BLaER1 (cell line): ENCODE measurements at regions not wholly inside any gene's neighbourhood (a gene's known extent, or its start where the extent isn't known, plus 50 kb on each side); places are given as distances from the start of the nearest gene placed in this dataset.
"Not testable (repeated sequence)": the region's sequence is repeated elsewhere in the genome, so short reads cannot be mapped to it uniquely, and the experiment has no call there.

Experiments used
- H3K27ac ChIP-seq: shearing (Covaris generic); formaldehyde crosslinking; 2 replicates; pipeline ENCODE4 v1.8.1; 2022
- H3K27me3 ChIP-seq: shearing (Covaris generic); formaldehyde crosslinking; 2 replicates; pipeline ENCODE4 v1.8.1; 2022
- H3K36me3 ChIP-seq: shearing (Covaris generic); formaldehyde crosslinking; 2 replicates; pipeline ENCODE4 v1.8.1; 2022
- H3K4me1 ChIP-seq: shearing (Covaris generic); formaldehyde crosslinking; 2 replicates; pipeline ENCODE4 v1.8.1; 2022
- H3K4me2 ChIP-seq: shearing (Covaris generic); formaldehyde crosslinking; 2 replicates; pipeline ENCODE4 v1.8.1; 2022
- H3K4me3 ChIP-seq: shearing (Covaris generic); formaldehyde crosslinking; 2 replicates; pipeline ENCODE4 v1.8.1; 2022
- H3K9ac ChIP-seq: shearing (Covaris generic); formaldehyde crosslinking; 2 replicates; pipeline ENCODE4 v1.8.1; 2022
- H3K9me3 ChIP-seq: shearing (Covaris generic); formaldehyde crosslinking; 2 replicates; pipeline ENCODE4 v1.8.1; 2022
- H4K20me1 ChIP-seq: shearing (Covaris generic); formaldehyde crosslinking; 2 replicates; pipeline ENCODE4 v1.8.1; 2022
- Cebpa-rat ChIP-seq: shearing (Covaris generic); IDR thresholded peaks from 2 replicates; pipeline ENCODE4 v1.8.1; 2022

- no peak for TF ChIP-seq Cebpa-rat
- Histone ChIP-seq H3K9me3 (no peaks in the 10 kb centered on the region), H3K27me3 (no peaks in the 10 kb centered on the region), H3K27ac (no peak overlapping the region), H3K9ac (no peak overlapping the region), H3K4me2 (no peak overlapping the region), H4K20me1 (no peaks in the 10 kb centered on the region), H3K4me1 (no peaks in the 10 kb centered on the region), H3K4me3 (no peak overlapping the region), H3K36me3 (no peaks in the 10 kb centered on the region)
These were observed 1280.3 kb upstream of the B3GALT2 start for GRCh38 chr1:194466706-194467105.

DNA sequence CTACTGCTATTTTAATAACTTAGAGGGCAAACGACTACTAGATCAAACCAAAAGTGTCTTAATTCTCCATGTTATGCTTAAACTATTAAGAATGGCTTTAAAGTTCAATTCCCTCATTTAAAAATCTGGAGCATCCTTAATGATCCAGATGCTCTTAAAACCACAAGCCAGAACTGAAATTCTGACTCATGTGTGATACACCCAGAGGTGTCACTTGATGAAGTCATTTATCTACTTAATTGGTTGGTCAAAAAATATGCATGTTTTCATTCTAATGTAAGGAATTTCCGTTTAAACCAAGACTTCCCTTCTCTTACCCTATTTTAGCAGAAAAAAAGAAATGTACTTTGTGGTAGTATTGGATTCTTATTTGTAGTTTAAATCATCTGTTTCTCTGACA lies 1261.2 kb upstream of the B3GALT2 start:
- Histone ChIP-seq H3K9ac (no peak overlapping the region), H3K27me3 (no peaks in the 10 kb centered on the region), H3K4me1 (no peaks in the 10 kb centered on the region), H3K4me2 (no peak overlapping the region), H3K36me3 (no peaks in the 10 kb centered on the region), H4K20me1 (no peaks in the 10 kb centered on the region), H3K27ac (no peak overlapping the region), H3K4me3 (no peak overlapping the region), H3K9me3 (no peaks in the 10 kb centered on the region)
- TF ChIP-seq Cebpa-rat: no peak

DNA sequence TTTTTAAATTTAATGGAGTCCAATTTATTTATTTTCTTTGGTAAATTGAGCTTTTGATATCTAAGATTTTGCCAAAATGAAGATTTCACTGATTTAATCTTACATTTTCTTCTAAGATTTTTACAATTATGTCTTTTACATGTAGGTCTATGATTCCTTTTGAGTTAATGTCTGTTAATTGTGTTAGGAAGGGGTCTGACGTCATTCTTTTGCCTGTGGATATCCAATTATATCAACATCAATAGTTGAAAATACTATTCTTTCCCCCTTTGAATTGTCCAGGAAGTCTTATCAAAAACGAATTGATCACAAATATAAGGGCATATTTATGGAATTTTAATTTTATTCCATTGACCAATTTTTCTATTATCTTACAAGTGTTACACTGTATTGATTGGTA lies 1258.8 kb upstream of the B3GALT2 start:
- no peaks in the 10 kb centered on the region for H3K9me3 ChIP-seq
- H3K27ac ChIP-seq: no peak overlapping the region
- no peaks in the 10 kb centered on the region for H4K20me1 ChIP-seq
- no peaks in the 10 kb centered on the region for H3K4me1 ChIP-seq
- H3K4me3 ChIP-seq: no peak overlapping the region
- H3K27me3 ChIP-seq: no peaks in the 10 kb centered on the region
- TF ChIP-seq Cebpa-rat: no peak
- H3K9ac ChIP-seq: no peak overlapping the region
- H3K36me3 ChIP-seq: no peaks in the 10 kb centered on the region
- H3K4me2 ChIP-seq: no peak overlapping the region

DNA sequence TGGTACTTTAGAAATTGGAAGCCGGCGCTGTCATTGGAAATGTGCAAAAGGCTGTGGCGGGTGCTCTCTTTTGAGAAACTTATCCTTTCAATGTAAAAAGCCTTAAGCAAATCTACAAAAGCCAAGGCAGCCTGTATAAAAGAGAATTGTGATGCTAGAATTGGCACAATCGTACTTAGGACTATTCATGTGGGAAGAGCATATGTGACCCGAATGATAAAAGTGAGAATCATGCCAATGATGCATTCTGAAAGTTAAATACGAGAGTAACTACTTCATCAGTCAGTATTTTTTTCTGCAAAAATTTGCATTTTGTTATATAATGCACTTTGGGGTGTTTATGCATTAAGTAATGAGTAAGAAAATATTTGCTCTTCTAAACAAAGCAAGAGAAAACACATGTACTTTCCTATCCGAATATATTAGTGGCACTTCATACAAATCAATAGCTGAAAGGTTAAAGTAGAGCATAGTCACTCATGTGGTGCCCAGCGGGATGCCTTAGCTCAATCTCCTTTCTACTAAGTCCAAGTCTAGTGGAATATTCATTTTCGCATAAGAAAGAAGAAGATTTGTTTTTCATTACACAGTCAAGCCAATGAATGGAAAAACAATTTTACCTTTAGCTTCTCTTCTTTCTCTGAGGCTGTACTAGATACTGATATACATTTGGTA lies 1256.6 kb upstream of the B3GALT2 start:
- Histone ChIP-seq H3K27ac (no peak overlapping the region), H3K27me3 (no peaks in the 10 kb centered on the region), H3K9me3 (no peaks in the 10 kb centered on the region), H3K4me2 (no peak overlapping the region), H3K4me1 (no peaks in the 10 kb centered on the region), H4K20me1 (no peaks in the 10 kb centered on the region), H3K4me3 (no peak overlapping the region), H3K36me3 (no peaks in the 10 kb centered on the region), H3K9ac (no peak overlapping the region)
- no peak for TF ChIP-seq Cebpa-rat

DNA sequence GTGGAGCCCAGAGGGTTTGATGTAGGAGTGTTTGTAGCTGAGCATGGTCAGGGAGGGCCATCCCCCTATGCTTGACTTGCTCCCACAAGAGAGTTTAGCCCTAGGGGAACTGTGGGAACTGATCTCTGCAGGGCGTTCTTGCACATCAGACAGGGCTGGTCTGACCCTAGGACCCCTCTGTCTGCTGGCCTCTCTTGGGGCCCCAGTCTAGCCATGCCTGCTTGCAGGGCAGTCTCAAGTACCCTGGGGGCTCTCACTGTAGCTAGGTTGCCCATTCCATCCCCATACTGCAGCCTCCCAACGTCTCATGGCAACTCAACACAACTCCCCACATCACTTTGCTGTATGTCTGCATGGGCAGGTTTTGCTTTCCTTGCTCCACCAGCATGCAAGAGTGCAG lies 1250.7 kb upstream of the B3GALT2 start:
- no peak overlapping the region for H3K9ac ChIP-seq

GRCh38 chr1:194431121-194431520 lies 1244.7 kb upstream of the B3GALT2 start:
- no peak overlapping the region for H3K27ac ChIP-seq
- H3K4me3 ChIP-seq: no peak overlapping the region
- H3K9me3 ChIP-seq: peaks cover 6% of the 10 kb centered on the region; the same call in 1 of the 2 replicates
- H3K27me3 ChIP-seq: no peaks in the 10 kb centered on the region
- TF ChIP-seq Cebpa-rat: no peak
- H3K36me3 ChIP-seq: no peaks in the 10 kb centered on the region
- no peaks in the 10 kb centered on the region for H3K4me1 ChIP-seq
- H4K20me1 ChIP-seq: no peaks in the 10 kb centered on the region
- H3K9ac ChIP-seq: no peak overlapping the region
- H3K4me2 ChIP-seq: no peak overlapping the region

More for the DNA sequence above, 1250.7 kb upstream of the B3GALT2 start:
- H3K9me3 ChIP-seq: no peaks in the 10 kb centered on the region
- H3K4me1 ChIP-seq: no peaks in the 10 kb centered on the region
- TF ChIP-seq Cebpa-rat: no peak
- no peaks in the 10 kb centered on the region for H3K27me3 ChIP-seq
- no peaks in the 10 kb centered on the region for H3K36me3 ChIP-seq
- no peak overlapping the region for H3K27ac ChIP-seq
- H4K20me1 ChIP-seq: no peaks in the 10 kb centered on the region
- H3K4me3 ChIP-seq: no peak overlapping the region
- no peak overlapping the region for H3K4me2 ChIP-seq

DNA sequence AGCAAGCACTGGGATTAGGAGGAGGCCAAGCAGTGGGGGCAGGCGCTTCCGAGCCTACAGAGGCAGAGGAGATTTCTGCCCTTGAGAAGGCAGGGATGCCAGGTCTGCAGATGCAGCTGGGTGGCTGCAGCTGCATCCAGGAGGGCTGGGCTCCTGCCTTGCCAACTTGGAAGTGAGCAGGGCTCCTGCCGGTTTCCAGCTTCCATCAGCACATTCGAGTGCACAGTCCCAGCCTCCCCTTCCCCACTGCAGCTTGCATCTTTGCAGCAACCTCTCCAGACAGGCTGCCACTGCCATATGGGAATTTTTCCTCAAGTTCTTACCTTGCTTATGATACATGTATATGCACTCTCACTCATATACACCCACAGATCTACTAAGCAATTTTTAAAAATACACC lies 1234.3 kb upstream of the B3GALT2 start:
- H3K9ac ChIP-seq: no peak overlapping the region
- no peaks in the 10 kb centered on the region for H4K20me1 ChIP-seq
- no peak overlapping the region for H3K4me3 ChIP-seq
- H3K9me3 ChIP-seq: peaks cover 16% of the 10 kb centered on the region
- H3K36me3 ChIP-seq: no peaks in the 10 kb centered on the region
- H3K4me1 ChIP-seq: peaks cover 6% of the 10 kb centered on the region
- H3K27me3 ChIP-seq: no peaks in the 10 kb centered on the region
- no peak overlapping the region for H3K4me2 ChIP-seq
- H3K27ac ChIP-seq: no peak overlapping the region
- no peak for TF ChIP-seq Cebpa-rat

GRCh38 chr1:194419721-194420120 lies 1233.3 kb upstream of the B3GALT2 start:
- H3K27ac ChIP-seq: no peak overlapping the region
- no peaks in the 10 kb centered on the region for H3K36me3 ChIP-seq
- H3K4me3 ChIP-seq: no peak overlapping the region
- no peak overlapping the region for H3K9ac ChIP-seq
- H3K9me3 ChIP-seq: peaks cover 16% of the 10 kb centered on the region
- no peak for TF ChIP-seq Cebpa-rat
- H4K20me1 ChIP-seq: no peaks in the 10 kb centered on the region
- no peak overlapping the region for H3K4me2 ChIP-seq
- H3K27me3 ChIP-seq: no peaks in the 10 kb centered on the region
- H3K4me1 ChIP-seq: peaks cover 6% of the 10 kb centered on the region

- H3K9ac ChIP-seq: no peak overlapping the region
- H3K27ac ChIP-seq: no peak overlapping the region
- no peaks in the 10 kb centered on the region for H3K27me3 ChIP-seq
- no peaks in the 10 kb centered on the region for H4K20me1 ChIP-seq
- H3K4me2 ChIP-seq: no peak overlapping the region
- no peak for TF ChIP-seq Cebpa-rat
- no peak overlapping the region for H3K4me3 ChIP-seq
- H3K36me3 ChIP-seq: no peaks in the 10 kb centered on the region
- H3K9me3 ChIP-seq: no peaks in the 10 kb centered on the region
- no peaks in the 10 kb centered on the region for H3K4me1 ChIP-seq
These were observed 1224.3 kb upstream of the B3GALT2 start for GRCh38 chr1:194410756-194411155.

- not testable (repeated sequence) for H3K9ac ChIP-seq, H3K4me2 ChIP-seq, H4K20me1 ChIP-seq, H3K4me3 ChIP-seq, H3K36me3 ChIP-seq, H3K27me3 ChIP-seq, H3K27ac ChIP-seq, H3K4me1 ChIP-seq, H3K9me3 ChIP-seq
These were observed 1220.8 kb upstream of the B3GALT2 start for GRCh38 chr1:194407238-194407637.

DNA sequence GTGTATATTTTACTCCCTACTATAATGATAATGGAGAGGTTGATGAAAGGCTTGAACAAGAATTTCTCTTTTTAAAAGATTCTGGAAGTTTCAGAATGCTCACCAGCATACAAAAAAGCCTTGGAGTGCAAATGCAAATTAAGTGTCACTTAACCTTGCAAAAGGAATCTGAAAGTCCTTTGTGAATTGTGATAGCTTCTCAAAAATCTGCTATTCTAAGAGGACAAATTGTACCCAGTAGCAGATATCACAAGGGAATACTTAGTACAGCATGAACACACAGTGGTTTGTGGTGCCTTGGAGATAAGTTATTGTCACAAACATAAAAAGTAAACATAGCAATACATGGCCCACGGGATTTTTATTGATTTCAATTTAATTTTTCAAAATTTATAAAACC lies 1208.3 kb upstream of the B3GALT2 start:
- Histone ChIP-seq H3K4me3 (no peak overlapping the region), H4K20me1 (no peaks in the 10 kb centered on the region), H3K4me1 (no peaks in the 10 kb centered on the region), H3K27ac (no peak overlapping the region), H3K36me3 (no peaks in the 10 kb centered on the region), H3K4me2 (no peak overlapping the region), H3K27me3 (no peaks in the 10 kb centered on the region), H3K9me3 (no peaks in the 10 kb centered on the region), H3K9ac (no peak overlapping the region)
- TF ChIP-seq Cebpa-rat: no peak
